HG02852 (cell line): ENCODE measurements at regions not wholly inside any gene's neighbourhood (a gene's known extent, or its start where the extent isn't known, plus 50 kb on each side); places are given as distances from the start of the nearest gene placed in this dataset.

Experiments
- ATAC-seq: cut with Tn5 transposase; IDR thresholded peaks from one replicate; pipeline ENCODE4 v1.9.1; 2021; ENCODE audit warnings: mild to moderate bottlenecking, moderate library complexity; ENCODE audit not compliant: unreplicated experiment

GRCh38 chr7:106606120-106606519 lies 54.8 kb downstream of the CCDC71L start:
- no peak for ATAC-seq

- no peak for ATAC-seq
These were observed 56.0 kb downstream of the CCDC71L start for GRCh38 chr7:106604971-106605370.

GRCh38 chr7:106604303-106604924 lies 56.5 kb downstream of the CCDC71L start:
- no peak for ATAC-seq

- no peak for ATAC-seq
These were observed 57.6 kb downstream of the CCDC71L start for GRCh38 chr7:106603346-106603745.

GRCh38 chr7:106602062-106602461 lies 58.9 kb downstream of the CCDC71L start:
- ATAC-seq = no peak

GRCh38 chr7:106600569-106601373 lies 60.2 kb downstream of the CCDC71L start:
- ATAC-seq = no peak

GRCh38 chr7:106599343-106599698 lies 61.6 kb downstream of the CCDC71L start:
- no peak for ATAC-seq

- peak; percentile 99 for ATAC-seq
These were observed 62.2 kb downstream of the CCDC71L start for GRCh38 chr7:106598663-106599342.

- ATAC-seq = no peak
These were observed 63.0 kb downstream of the CCDC71L start for GRCh38 chr7:106597751-106598546.

GRCh38 chr7:106597014-106597413 lies 63.9 kb downstream of the CCDC71L start:
- no peak for ATAC-seq

- ATAC-seq = no peak
These were observed 65.0 kb downstream of the CCDC71L start for GRCh38 chr7:106595922-106596321.

- ATAC-seq = no peak
These were observed 67.9 kb downstream of the CCDC71L start for GRCh38 chr7:106593028-106593417.

GRCh38 chr7:106592282-106593027 lies 68.5 kb downstream of the CCDC71L start:
- no peak for ATAC-seq

- ATAC-seq = no peak
These were observed 69.8 kb downstream of the CCDC71L start for GRCh38 chr7:106591146-106591545.

GRCh38 chr7:106590209-106590816 lies 70.6 kb downstream of the CCDC71L start:
- no peak for ATAC-seq

- no peak for ATAC-seq
These were observed 71.6 kb downstream of the CCDC71L start for GRCh38 chr7:106589198-106589879.

- ATAC-seq = no peak
These were observed 72.3 kb downstream of the CCDC71L start for GRCh38 chr7:106588422-106589197.

- ATAC-seq = no peak
These were observed 75.8 kb downstream of the CCDC71L start for GRCh38 chr7:106584914-106585759.
